ENCODE measurements at regions not wholly inside any gene's neighbourhood (a gene's known extent, or its start where the extent isn't known, plus 50 kb on each side); places are given as distances from the start of the nearest gene placed in this dataset.
"Not testable (repeated sequence)": the region's sequence is repeated elsewhere in the genome, so short reads cannot be mapped to it uniquely, and the experiment has no call there.

DNA sequence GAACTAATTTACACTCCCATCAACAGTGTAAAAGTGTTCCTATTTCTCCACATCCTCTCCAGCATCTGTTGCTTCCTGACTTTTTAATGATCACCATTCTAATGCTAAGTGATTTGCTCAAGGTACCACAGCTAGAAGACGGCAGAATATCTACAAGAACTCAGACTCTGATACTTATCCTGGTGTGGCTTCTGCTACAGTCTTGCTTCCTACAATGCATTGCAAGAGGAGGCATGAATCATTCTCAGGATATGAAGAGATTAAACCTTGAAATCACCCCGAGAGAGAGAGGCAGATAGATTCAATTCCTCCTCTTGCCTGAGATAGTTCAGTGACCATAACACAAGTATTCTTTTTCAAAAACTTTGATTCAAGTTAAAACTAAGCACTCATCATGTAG lies 306.4 kb downstream of the TBC1D4 start (continued):
- TF ChIP-seq, protein P1, sequence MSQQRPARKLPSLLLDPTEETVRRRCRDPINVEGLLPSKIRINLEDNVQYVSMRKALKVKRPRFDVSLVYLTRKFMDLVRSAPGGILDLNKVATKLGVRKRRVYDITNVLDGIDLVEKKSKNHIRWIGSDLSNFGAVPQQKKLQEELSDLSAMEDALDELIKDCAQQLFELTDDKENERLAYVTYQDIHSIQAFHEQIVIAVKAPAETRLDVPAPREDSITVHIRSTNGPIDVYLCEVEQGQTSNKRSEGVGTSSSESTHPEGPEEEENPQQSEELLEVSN (IDR thresholded peaks at IDR 0.05), result no peak
- TF ChIP-seq BACH1 (IDR thresholded peaks at IDR 0.05; ENCODE audit: low read length) (no peak), GABPA (IDR thresholded peaks at IDR 0.05; ENCODE audit: borderline replicate concordance, insufficient read depth, low read length) (no peak), SAP30 (IDR thresholded peaks at IDR 0.05; ENCODE audit: insufficient read depth, insufficient replicate concordance, low read length) (no peak), SP4 (IDR thresholded peaks at IDR 0.05; ENCODE audit: low read length) (no peak), SIN3A (conservative IDR thresholded peaks at IDR 0.05 in 1 of 2, IDR thresholded peaks at IDR 0.05 in 1 of 2; ENCODE audit: low read depth in 1 of 2, low read length in 2 of 2) (no peak)

DNA sequence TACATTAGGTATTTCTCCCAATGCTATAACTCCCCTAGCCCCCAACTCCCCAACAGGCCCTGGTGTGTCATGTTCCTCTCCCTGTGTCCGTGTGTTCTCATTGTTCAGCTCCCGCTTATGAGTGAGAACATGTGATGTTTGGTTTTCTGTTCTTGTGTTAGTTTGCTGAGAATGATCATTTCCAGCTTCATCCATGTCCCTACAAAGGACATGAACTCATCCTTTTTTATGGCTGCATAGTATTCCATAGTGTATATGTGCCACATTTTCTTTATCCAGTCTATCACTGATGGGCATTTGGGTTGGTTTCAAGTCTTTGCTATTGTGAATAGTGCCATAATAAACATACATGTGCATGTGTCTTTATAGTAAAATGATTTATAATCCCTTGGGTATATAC lies 306.9 kb downstream of the TBC1D4 start:
- POLR2A ChIA-PET (ENCODE audit: partially characterized antibody); CTCF ChIA-PET (ENCODE audit: partially characterized antibody); DNase-seq (ENCODE audit: low read depth in 1 of 2, low spot score in 2 of 2); H2AFZ ChIP-seq (ENCODE audit: low read length); H3K9ac ChIP-seq (replicated peaks in 1 of 4; ENCODE audit: extremely low read depth in 1 of 4, low read depth in 3 of 4, low read length in 3 of 4); H3K36me3 ChIP-seq (ENCODE audit: control insufficient read depth in 2 of 4, insufficient read depth in 4 of 4, low read length in 3 of 4); H2BK5ac ChIP-seq (ENCODE audit: low read depth, low read length); H4K8ac ChIP-seq (ENCODE audit: extremely low read depth, insufficient read depth, low read length); H4K5ac ChIP-seq (ENCODE audit: insufficient read length, low read depth, low read length); H3K4me1 ChIP-seq (replicated peaks in 1 of 4; ENCODE audit: control insufficient read depth in 3 of 4, insufficient read depth in 4 of 4, low read length in 3 of 4); H2BK12ac ChIP-seq (ENCODE audit: low read depth, low read length); H3K56ac ChIP-seq (replicated peaks; ENCODE audit: insufficient read length, low read depth, low read length); H3K23me2 ChIP-seq (ENCODE audit: low read depth, low read length); H3K4me2 ChIP-seq (ENCODE audit: insufficient read depth in 1 of 2, low read depth in 2 of 2, low read length in 2 of 2); H2BK120ac ChIP-seq (replicated peaks; ENCODE audit: low read depth, low read length); H3K14ac ChIP-seq (ENCODE audit: insufficient read length); FAIRE-seq; H3K27me3 ChIP-seq (replicated peaks in 1 of 4; ENCODE audit: control insufficient read depth in 3 of 4, extremely low read depth in 1 of 4, insufficient read depth in 3 of 4, low read length in 3 of 4); H3K4me3 ChIP-seq (ENCODE audit: extremely low read depth in 1 of 4, insufficient read depth in 2 of 4, low read depth in 3 of 4, low read length in 4 of 4); H3K9me3 ChIP-seq (ENCODE audit: insufficient read depth in 2 of 2, low read depth in 1 of 2, low read length in 1 of 2); H3K4ac ChIP-seq (replicated peaks; ENCODE audit: insufficient read length, low read depth, low read length); H2AK5ac ChIP-seq (ENCODE audit: low read depth, low read length); H3K23ac ChIP-seq (ENCODE audit: insufficient read length); H2BK20ac ChIP-seq (ENCODE audit: low read length); H3K79me2 ChIP-seq (ENCODE audit: control insufficient read depth in 1 of 2, insufficient read depth in 2 of 2, low read length in 2 of 2); H4K91ac ChIP-seq (replicated peaks; ENCODE audit: insufficient read length, low read length); H3K27ac ChIP-seq (ENCODE audit: low read depth, low read length); H3K79me1 ChIP-seq (ENCODE audit: low read depth, low read length); H3K18ac ChIP-seq (ENCODE audit: extremely low read depth, low read length); H2BK15ac ChIP-seq (ENCODE audit: low read length); H4K20me1 ChIP-seq (replicated peaks in 1 of 2; ENCODE audit: control insufficient read depth in 1 of 2, insufficient read depth in 2 of 2, low read length in 2 of 2): not testable (repeated sequence)
- WGBS, 2 experiments (ENCODE audit: extremely low coverage in 1 of 2, insufficient coverage in 1 of 2, insufficient read length in 1 of 2, insufficient replicate concordance in 2 of 2, low coverage in 1 of 2, low lambda C conversion rate in 2 of 2, missing lambda C conversion rate in 1 of 2), result 92% methylated on average over 2 of the region's 2 CpGs; no CpG with 5 or more reads in 1 of the 2 experiments
